Esophagus muscularis mucosa (tissue), 4 donors: ENCODE measurements at regions not wholly inside any gene's neighbourhood (a gene's known extent, or its start where the extent isn't known, plus 50 kb on each side); places are given as distances from the start of the nearest gene placed in this dataset.
"Not testable (repeated sequence)": the region's sequence is repeated elsewhere in the genome, so short reads cannot be mapped to it uniquely, and the experiment has no call there.

Experiments used
- EP300 ChIP-seq: sonication (generic); formaldehyde crosslinking; IDR thresholded peaks from one replicate; pipeline ENCODE4 v1.6.1; 2017; ENCODE audit warnings: antibody characterized with exemption
- POLR2A ChIP-seq: fragments of 450-650 bp; IDR thresholded peaks from one replicate; pipeline ENCODE4 v1.6.1; 2017; ENCODE audit warnings: antibody characterized with exemption, moderate library complexity, mild to moderate bottlenecking, low read depth
- POLR2AphosphoS5 ChIP-seq, 2 donors: sonication (generic); formaldehyde crosslinking; IDR thresholded peaks; one replicate each; pipeline ENCODE4 v1.6.1; 2017; ENCODE audit warnings: antibody characterized with exemption in 2 of 2
- TF ChIP-seq, protein P1 (sequence below), 3 experiments: fragments of 200-600 bp in 2 of 3; fragments of 450-650 bp in 1 of 3; sonication (generic) in 2 of 3; IDR thresholded peaks; one replicate each; pipeline ENCODE4 v1.5.1; 2017 to 2019; ENCODE audit warnings: antibody characterized with exemption in 3 of 3, mild to moderate bottlenecking in 2 of 3, moderate library complexity in 1 of 3

- TF ChIP-seq, protein P1, sequence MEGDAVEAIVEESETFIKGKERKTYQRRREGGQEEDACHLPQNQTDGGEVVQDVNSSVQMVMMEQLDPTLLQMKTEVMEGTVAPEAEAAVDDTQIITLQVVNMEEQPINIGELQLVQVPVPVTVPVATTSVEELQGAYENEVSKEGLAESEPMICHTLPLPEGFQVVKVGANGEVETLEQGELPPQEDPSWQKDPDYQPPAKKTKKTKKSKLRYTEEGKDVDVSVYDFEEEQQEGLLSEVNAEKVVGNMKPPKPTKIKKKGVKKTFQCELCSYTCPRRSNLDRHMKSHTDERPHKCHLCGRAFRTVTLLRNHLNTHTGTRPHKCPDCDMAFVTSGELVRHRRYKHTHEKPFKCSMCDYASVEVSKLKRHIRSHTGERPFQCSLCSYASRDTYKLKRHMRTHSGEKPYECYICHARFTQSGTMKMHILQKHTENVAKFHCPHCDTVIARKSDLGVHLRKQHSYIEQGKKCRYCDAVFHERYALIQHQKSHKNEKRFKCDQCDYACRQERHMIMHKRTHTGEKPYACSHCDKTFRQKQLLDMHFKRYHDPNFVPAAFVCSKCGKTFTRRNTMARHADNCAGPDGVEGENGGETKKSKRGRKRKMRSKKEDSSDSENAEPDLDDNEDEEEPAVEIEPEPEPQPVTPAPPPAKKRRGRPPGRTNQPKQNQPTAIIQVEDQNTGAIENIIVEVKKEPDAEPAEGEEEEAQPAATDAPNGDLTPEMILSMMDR (IDR thresholded peaks at IDR 0.05) = not testable (repeated sequence)
- not testable (repeated sequence) for TF ChIP-seq EP300; POLR2A; POLR2AphosphoS5 (IDR thresholded peaks at IDR 0.05)
Observed at GRCh38 chr1:170811013-170811412, 124.3 kb upstream of the MROH9 start.
